ENCODE measurements at regions not wholly inside any gene's neighbourhood (a gene's known extent, or its start where the extent isn't known, plus 50 kb on each side); places are given as distances from the start of the nearest gene placed in this dataset.

DNA sequence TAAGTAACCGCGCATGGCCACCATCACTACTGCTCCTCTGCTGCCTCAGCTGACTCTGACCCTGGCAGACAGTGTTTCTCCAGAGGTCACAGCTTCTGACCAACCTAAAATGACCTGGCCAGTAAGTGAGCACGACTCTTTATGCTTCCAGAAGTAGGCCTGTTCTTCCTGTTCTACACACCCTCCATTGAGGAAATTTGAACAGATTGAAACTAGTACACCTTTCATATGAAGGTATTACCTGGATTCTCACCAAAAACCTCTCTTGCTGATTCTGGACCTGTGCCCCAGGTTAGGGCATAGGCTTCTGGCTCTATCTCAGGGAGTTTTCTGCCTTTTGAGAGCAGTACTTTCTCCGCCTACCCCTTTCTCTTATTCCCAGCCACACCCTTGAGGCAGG, 178.4 kb upstream of the FRMD6 start:
- Histone ChIP-seq H3K9ac (replicated peaks; ENCODE audit: extremely low read depth, insufficient read depth, low read length) (no peak overlapping the region), H3K9me1 (replicated peaks; ENCODE audit: control insufficient read depth, extremely low read depth, insufficient read depth, low read length) (no peaks in the 10 kb centered on the region), H4K20me1 (replicated peaks; ENCODE audit: control insufficient read depth, extremely low read depth, insufficient read depth, low read length) (no peaks in the 10 kb centered on the region), H3K4me1 (ENCODE audit: control insufficient read depth, extremely low read depth, insufficient read depth, low read length) (peaks cover 5% of the 10 kb centered on the region), H3K4me2 (ENCODE audit: insufficient read depth, low read length) (no peak overlapping the region), H3K27ac (ENCODE audit: insufficient read depth, low read depth, low read length) (no peak overlapping the region), H2AFZ (ENCODE audit: low read depth, low read length) (no peak overlapping the region), H3K27me3 (ENCODE audit: control insufficient read depth in 2 of 2, insufficient read depth in 2 of 2, low read length in 2 of 2) (no peaks in the 10 kb centered on the region), H3K36me3 (ENCODE audit: control insufficient read depth in 2 of 2, extremely low read depth in 1 of 2, insufficient read depth in 2 of 2, low read length in 2 of 2) (no peaks in the 10 kb centered on the region), H3K4me3 (replicated peaks in 1 of 3; ENCODE audit: insufficient read depth in 1 of 3, low read depth in 1 of 3, low read length in 3 of 3) (no peak overlapping the region), H3K79me2 (ENCODE audit: control insufficient read depth, insufficient read depth, low read length) (no peaks in the 10 kb centered on the region), H3K9me3 (replicated peaks; ENCODE audit: control insufficient read depth, insufficient read depth, low read length) (no peaks in the 10 kb centered on the region)
- BruUV-seq (replicated peaks) = no TSS peak
- POLR2A ChIA-PET = no interaction called here
- intact Hi-C loops (cut with micrococcal nuclease) = no loop called here
- FAIRE-seq (no peak), DNase-seq (ENCODE audit: low read depth, low spot score) (no peak)
- no peak for TF ChIP-seq EZH2 (IDR thresholded peaks at IDR 0.05; ENCODE audit: borderline replicate concordance, low read depth, low read length, severe bottlenecking)
- no peak for TF ChIP-seq FOS (IDR thresholded peaks at IDR 0.05; ENCODE audit: borderline replicate concordance, insufficient read depth, low read length)
- TF ChIP-seq POLR2A (IDR thresholded peaks at IDR 0.05; ENCODE audit: low read depth, low read length) = no peak
- TF ChIP-seq, protein P1, sequence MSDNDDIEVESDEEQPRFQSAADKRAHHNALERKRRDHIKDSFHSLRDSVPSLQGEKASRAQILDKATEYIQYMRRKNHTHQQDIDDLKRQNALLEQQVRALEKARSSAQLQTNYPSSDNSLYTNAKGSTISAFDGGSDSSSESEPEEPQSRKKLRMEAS (IDR thresholded peaks at IDR 0.05; ENCODE audit: insufficient read depth, insufficient read length) = no peak
- TF ChIP-seq JUN (IDR thresholded peaks at IDR 0.05; ENCODE audit: borderline replicate concordance, insufficient read depth, insufficient read length, low read depth) = no peak
- no peak for TF ChIP-seq GATA2 (IDR thresholded peaks at IDR 0.05; ENCODE audit: insufficient read depth, insufficient read length, low read depth, low read length)
- TF ChIP-seq MYC (IDR thresholded peaks at IDR 0.05; ENCODE audit: low read depth, low read length) = no peak
- TF ChIP-seq POLR2AphosphoS5 (IDR thresholded peaks at IDR 0.05; ENCODE audit: insufficient read depth, low read depth, low read length) = no peak
- TF ChIP-seq, protein P2, sequence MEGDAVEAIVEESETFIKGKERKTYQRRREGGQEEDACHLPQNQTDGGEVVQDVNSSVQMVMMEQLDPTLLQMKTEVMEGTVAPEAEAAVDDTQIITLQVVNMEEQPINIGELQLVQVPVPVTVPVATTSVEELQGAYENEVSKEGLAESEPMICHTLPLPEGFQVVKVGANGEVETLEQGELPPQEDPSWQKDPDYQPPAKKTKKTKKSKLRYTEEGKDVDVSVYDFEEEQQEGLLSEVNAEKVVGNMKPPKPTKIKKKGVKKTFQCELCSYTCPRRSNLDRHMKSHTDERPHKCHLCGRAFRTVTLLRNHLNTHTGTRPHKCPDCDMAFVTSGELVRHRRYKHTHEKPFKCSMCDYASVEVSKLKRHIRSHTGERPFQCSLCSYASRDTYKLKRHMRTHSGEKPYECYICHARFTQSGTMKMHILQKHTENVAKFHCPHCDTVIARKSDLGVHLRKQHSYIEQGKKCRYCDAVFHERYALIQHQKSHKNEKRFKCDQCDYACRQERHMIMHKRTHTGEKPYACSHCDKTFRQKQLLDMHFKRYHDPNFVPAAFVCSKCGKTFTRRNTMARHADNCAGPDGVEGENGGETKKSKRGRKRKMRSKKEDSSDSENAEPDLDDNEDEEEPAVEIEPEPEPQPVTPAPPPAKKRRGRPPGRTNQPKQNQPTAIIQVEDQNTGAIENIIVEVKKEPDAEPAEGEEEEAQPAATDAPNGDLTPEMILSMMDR (IDR thresholded peaks at IDR 0.05; ENCODE audit: extremely low read depth in 1 of 2, insufficient read depth in 1 of 2, low read depth in 1 of 2, low read length in 2 of 2) = no peak
- CTCF ChIA-PET = interaction anchor here (0.6 to 1.8 kb wide), 3 partner anchors 14 to 34 kb away, joined by 3 to 5 read pairs (median 3); no protein-coding TSS in a partner anchor
- dilution Hi-C loops (cut with MboI; ENCODE audit: extremely low pct_ligation_motif_present, low sequenced_read_pairs) = no loop called here

Data from endothelial cell of umbilical vein (primary cell).